GM23338 (cell line): ENCODE measurements at regions not wholly inside any gene's neighbourhood (a gene's known extent, or its start where the extent isn't known, plus 50 kb on each side); places are given as distances from the start of the nearest gene placed in this dataset.

Source experiments
- ATAC-seq: fragments of 200-7000 bp; cut with Tn5 transposase; 3 replicates; pipeline ENCODE4 v1.9.1; 2020
- DNase-seq: peaks from one replicate; pipeline ENCODE4 v3.0.0-alpha.2; 2015; ENCODE audit warnings: low spot score
- H2AFZ ChIP-seq: fragments of 200-600 bp; sonication (generic); 2 replicates; pipeline ENCODE4 v1.8.0; 2016; ENCODE audit warnings: antibody characterized with exemption, mild to moderate bottlenecking, moderate library complexity
- H3F3A ChIP-seq: fragments of 200-600 bp; sonication (generic); replicated peaks from 2 replicates; pipeline ENCODE4 v1.8.0; 2017; ENCODE audit warnings: antibody characterized with exemption, mixed run types, low read depth
- H3K27ac ChIP-seq: fragments of 200-600 bp; sonication (generic); 2 replicates; pipeline ENCODE4 v1.6.1; 2016; ENCODE audit warnings: low read depth
- H3K27me3 ChIP-seq: fragments of 200-600 bp; sonication (generic); 2 replicates; pipeline ENCODE4 v1.8.0; 2016; ENCODE audit warnings: mild to moderate bottlenecking, mixed run types, moderate library complexity; ENCODE audit not compliant: insufficient read depth
- H3K36me3 ChIP-seq: fragments of 200-600 bp; sonication (generic); 2 replicates; pipeline ENCODE4 v1.8.0; 2016; ENCODE audit warnings: mild to moderate bottlenecking; ENCODE audit not compliant: insufficient read depth
- H3K4me1 ChIP-seq: fragments of 200-600 bp; sonication (generic); 2 replicates; pipeline ENCODE4 v1.8.0; 2016; ENCODE audit warnings: mild to moderate bottlenecking, moderate library complexity; ENCODE audit not compliant: insufficient read depth
- H3K4me2 ChIP-seq: fragments of 200-600 bp; sonication (generic); 2 replicates; pipeline ENCODE4 v1.7.1; 2017; ENCODE audit warnings: mixed run types
- H3K4me3 ChIP-seq: fragments of 200-600 bp; sonication (generic); 2 replicates; pipeline ENCODE4 v1.6.1; 2016; ENCODE audit warnings: mixed run types
- H3K79me2 ChIP-seq: fragments of 200-600 bp; sonication (generic); replicated peaks from 2 replicates; pipeline ENCODE4 v1.8.0; 2017; ENCODE audit warnings: mild to moderate bottlenecking; ENCODE audit not compliant: insufficient read depth
- H3K9me2 ChIP-seq: fragments of 200-600 bp; sonication (generic); 2 replicates; pipeline ENCODE4 v1.8.0; 2017; ENCODE audit not compliant: insufficient read depth
- H4K20me1 ChIP-seq: fragments of 200-600 bp; sonication (generic); replicated peaks from 2 replicates; pipeline ENCODE4 v1.8.0; 2017; ENCODE audit warnings: mild to moderate bottlenecking; ENCODE audit not compliant: insufficient read depth
- H3K27ac Mint-ChIP-seq: 2 replicates; pipeline ENCODE4 v1.8.0; 2020; ENCODE audit warnings: inconsistent platforms, mild to moderate bottlenecking, moderate library complexity, mixed read lengths
- H3K27me3 Mint-ChIP-seq: 3 replicates; pipeline ENCODE4 v1.8.0; 2022; ENCODE audit warnings: low read depth, mild to moderate bottlenecking, moderate library complexity, mixed read lengths, inconsistent platforms; ENCODE audit not compliant: insufficient read depth, poor library complexity
- H3K36me3 Mint-ChIP-seq: 3 replicates; pipeline ENCODE4 v1.8.0; 2021; ENCODE audit warnings: low read depth, mild to moderate bottlenecking, inconsistent platforms, moderate library complexity, mixed read lengths
- H3K4me1 Mint-ChIP-seq: 3 replicates; pipeline ENCODE4 v1.8.0; 2020; ENCODE audit warnings: mild to moderate bottlenecking, inconsistent platforms, mixed read lengths
- H3K4me3 Mint-ChIP-seq: 3 replicates; pipeline ENCODE4 v1.8.0; 2021; ENCODE audit warnings: moderate library complexity, mild to moderate bottlenecking, inconsistent platforms, mixed read lengths
- H3K9me3 Mint-ChIP-seq: 3 replicates; pipeline ENCODE4 v1.8.0; 2020; ENCODE audit warnings: moderate library complexity, mild to moderate bottlenecking, inconsistent platforms, mixed read lengths
- CREB1 ChIP-seq: fragments of 250-450 bp; sonication (Bioruptor Pico); IDR thresholded peaks from 2 replicates; pipeline ENCODE4 v1.5.0; 2020; ENCODE audit warnings: low read depth, mild to moderate bottlenecking, moderate library complexity
- CTCF ChIP-seq, 2 experiments: fragments of 200-600 bp in 1 of 2; sonication (generic) in 1 of 2; conservative IDR thresholded peaks; 2 replicates each; pipeline versions ENCODE4 v1.5.1 to v1.6.1; 2016 to 2017; ENCODE audit warnings: antibody characterized with exemption in 2 of 2, low read depth in 2 of 2, mild to moderate bottlenecking in 2 of 2, moderate library complexity in 1 of 2
- EZH2phosphoT487 ChIP-seq: fragments of 200-600 bp; sonication (generic); IDR thresholded peaks from one replicate; pipeline ENCODE4 v1.8.1; 2018; ENCODE audit warnings: antibody characterized with exemption; ENCODE audit not compliant: unreplicated experiment
- NANOG ChIP-seq: IDR thresholded peaks from 2 replicates; pipeline ENCODE4 v1.6.1; 2016; ENCODE audit warnings: antibody characterized with exemption, borderline replicate concordance
- REST ChIP-seq: IDR thresholded peaks from one replicate; pipeline ENCODE4 v1.6.1; 2018; ENCODE audit warnings: antibody characterized with exemption; ENCODE audit not compliant: unreplicated experiment
- STAT1 ChIP-seq: IDR thresholded peaks from one replicate; pipeline ENCODE4 v1.6.1; 2016; ENCODE audit warnings: antibody characterized with exemption; ENCODE audit not compliant: unreplicated experiment
- ZNF114 ChIP-seq: fragments of 250-450 bp; sonication (Bioruptor Pico); IDR thresholded peaks from 2 replicates; pipeline ENCODE4 v1.5.0; 2020; ENCODE audit warnings: mild to moderate bottlenecking, moderate library complexity
- ZNF331 ChIP-seq: fragments of 250-450 bp; sonication (Bioruptor Pico); IDR thresholded peaks from 2 replicates; pipeline ENCODE4 v1.5.0; 2020; ENCODE audit warnings: low read depth, mild to moderate bottlenecking, moderate library complexity
- ZNF462 ChIP-seq: fragments of 250-450 bp; sonication (Bioruptor Pico); IDR thresholded peaks from 2 replicates; pipeline ENCODE4 v1.5.0; 2020; ENCODE audit warnings: mild to moderate bottlenecking, moderate library complexity

GRCh38 chr6:139549561-139550070, 175.2 kb upstream of the CITED2 start:
- no peaks in the 10 kb centered on the region for H3K27me3 Mint-ChIP-seq
- Histone ChIP-seq H3K4me2 (no peak overlapping the region), H3K4me3 (no peak overlapping the region), H3K79me2 (no peaks in the 10 kb centered on the region), H4K20me1 (no peaks in the 10 kb centered on the region), H3K4me1 (peaks cover 16% of the 10 kb centered on the region), H3K9me2 (peaks cover 9% of the 10 kb centered on the region; the same call in 1 of the 2 replicates), H2AFZ (no peak overlapping the region), H3K27me3 (no peaks in the 10 kb centered on the region), H3K27ac (no peak overlapping the region), H3F3A (no peaks in the 10 kb centered on the region), H3K36me3 (no peaks in the 10 kb centered on the region)
- H3K27ac Mint-ChIP-seq = no peak overlapping the region
- H3K4me3 Mint-ChIP-seq = no peak overlapping the region
- no peaks in the 10 kb centered on the region for H3K36me3 Mint-ChIP-seq
- DNase-seq (no peak), ATAC-seq (no peak)
- TF ChIP-seq ZNF462 = no peak
- no peak for TF ChIP-seq EZH2phosphoT487
- no peak for TF ChIP-seq STAT1
- TF ChIP-seq CREB1 (CRISPR knock-in tag) = no peak
- TF ChIP-seq ZNF331 (CRISPR knock-in tag) = no peak
- TF ChIP-seq CTCF (conservative IDR thresholded peaks at IDR 0.05; ENCODE audit: low read depth in 2 of 2) = no peak
- no peak for TF ChIP-seq REST
- no peak for TF ChIP-seq NANOG
- no peak for TF ChIP-seq ZNF114 (CRISPR knock-in tag)
- no peaks in the 10 kb centered on the region for H3K9me3 Mint-ChIP-seq
- H3K4me1 Mint-ChIP-seq = peaks cover 23% of the 10 kb centered on the region; the same call in 2 of the 3 replicates
